ENCODE measurements at regions not wholly inside any gene's neighbourhood (a gene's known extent, or its start where the extent isn't known, plus 50 kb on each side); places are given as distances from the start of the nearest gene placed in this dataset.

DNA sequence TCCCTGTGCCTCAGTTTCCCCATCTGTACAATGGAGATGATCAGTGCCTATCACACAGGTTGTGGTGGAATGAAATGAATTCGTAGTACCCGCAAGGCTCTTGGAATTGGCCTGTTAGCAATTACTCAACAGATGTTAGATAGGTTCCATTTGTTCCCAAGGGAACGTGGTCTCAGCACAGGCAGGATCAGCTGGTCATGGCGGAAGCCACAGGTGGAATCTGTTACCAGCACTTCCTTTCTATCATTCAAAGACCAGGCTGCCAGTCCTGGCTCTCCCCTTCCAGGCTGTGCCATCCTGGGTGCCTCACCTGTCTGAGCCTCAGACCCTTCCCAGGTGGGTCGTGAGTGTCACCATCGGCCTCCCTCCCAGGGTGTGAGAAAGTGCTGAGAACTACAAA, 61.5 kb downstream of the FBXO2 start:
- WGBS (ENCODE audit: extremely low coverage, insufficient read length, low lambda C conversion rate), result no CpG with 5 or more reads among the region's 6 CpGs
- H4K20me1 ChIP-seq (ENCODE audit: control insufficient read depth, insufficient read depth, insufficient read length), result no peaks in the 10 kb centered on the region
- TF ChIP-seq, protein P1, sequence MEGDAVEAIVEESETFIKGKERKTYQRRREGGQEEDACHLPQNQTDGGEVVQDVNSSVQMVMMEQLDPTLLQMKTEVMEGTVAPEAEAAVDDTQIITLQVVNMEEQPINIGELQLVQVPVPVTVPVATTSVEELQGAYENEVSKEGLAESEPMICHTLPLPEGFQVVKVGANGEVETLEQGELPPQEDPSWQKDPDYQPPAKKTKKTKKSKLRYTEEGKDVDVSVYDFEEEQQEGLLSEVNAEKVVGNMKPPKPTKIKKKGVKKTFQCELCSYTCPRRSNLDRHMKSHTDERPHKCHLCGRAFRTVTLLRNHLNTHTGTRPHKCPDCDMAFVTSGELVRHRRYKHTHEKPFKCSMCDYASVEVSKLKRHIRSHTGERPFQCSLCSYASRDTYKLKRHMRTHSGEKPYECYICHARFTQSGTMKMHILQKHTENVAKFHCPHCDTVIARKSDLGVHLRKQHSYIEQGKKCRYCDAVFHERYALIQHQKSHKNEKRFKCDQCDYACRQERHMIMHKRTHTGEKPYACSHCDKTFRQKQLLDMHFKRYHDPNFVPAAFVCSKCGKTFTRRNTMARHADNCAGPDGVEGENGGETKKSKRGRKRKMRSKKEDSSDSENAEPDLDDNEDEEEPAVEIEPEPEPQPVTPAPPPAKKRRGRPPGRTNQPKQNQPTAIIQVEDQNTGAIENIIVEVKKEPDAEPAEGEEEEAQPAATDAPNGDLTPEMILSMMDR (conservative IDR thresholded peaks at IDR 0.05), result no peak
- H2AFZ ChIP-seq (ENCODE audit: low read length), result no peak overlapping the region
- no peak overlapping the region for H4K91ac ChIP-seq (ENCODE audit: insufficient read length, low read depth, low read length)
- no peaks in the 10 kb centered on the region for H3K23me2 ChIP-seq (ENCODE audit: insufficient read length, low read depth, low read length, poor library complexity, severe bottlenecking)
- H2BK15ac ChIP-seq (ENCODE audit: low read depth, low read length), result no peak overlapping the region
- H3K18ac ChIP-seq (ENCODE audit: insufficient read length, low read depth, low read length), result no peak overlapping the region
- H3K14ac ChIP-seq (ENCODE audit: insufficient read depth, low read length), result no peak overlapping the region
- no peak overlapping the region for H3K4ac ChIP-seq (ENCODE audit: low read depth, low read length)
- Mint-ChIP-seq H3K4me3 (no peak overlapping the region), H3K27ac (no peak overlapping the region), H3K9me3 (peaks cover 0 to 3% of the 10 kb centered on the region in 2 experiments; a peak in 1 of 5 replicates), H3K4me1 (peaks cover 14 to 28% of the 10 kb centered on the region in 2 experiments), H3K36me3 (ENCODE audit: insufficient read depth in 1 of 3, low read depth in 3 of 3) (no peaks in the 10 kb centered on the region), H3K27me3 (ENCODE audit: low read depth) (peaks cover 2% of the 10 kb centered on the region)
- H3K56ac ChIP-seq (ENCODE audit: insufficient read length, low read depth, low read length), result no peak overlapping the region
- H3K79me2 ChIP-seq (ENCODE audit: insufficient read depth, low read length), result no peaks in the 10 kb centered on the region
- H3T11ph ChIP-seq (ENCODE audit: low read length), result no peak overlapping the region
- H3K79me1 ChIP-seq (ENCODE audit: insufficient read depth, low read depth, low read length, poor library complexity, severe bottlenecking), result no peaks in the 10 kb centered on the region
- H2AK5ac ChIP-seq (ENCODE audit: insufficient read length, low read length), result no peak overlapping the region
- no peak overlapping the region for H2BK12ac ChIP-seq (ENCODE audit: insufficient read length, low read depth, low read length)
- H4K5ac ChIP-seq (ENCODE audit: insufficient read length, low read depth, low read length), result no peak overlapping the region
- no peak for DNase-seq
- H3K9me3 ChIP-seq (ENCODE audit: control insufficient read depth, low read depth, low read length), result no peaks in the 10 kb centered on the region
- no peak overlapping the region for H3K9ac ChIP-seq (ENCODE audit: extremely low read depth, insufficient read length, low read length)
- no peak overlapping the region for H2BK5ac ChIP-seq (ENCODE audit: insufficient read length, low read length)
- H3K23ac ChIP-seq (ENCODE audit: insufficient read length, low read depth, low read length), result no peak overlapping the region
- H2BK20ac ChIP-seq (ENCODE audit: low read depth, low read length, poor library complexity, severe bottlenecking), result no peak overlapping the region
- no peak overlapping the region for H3K4me2 ChIP-seq (ENCODE audit: insufficient read depth, insufficient read length, low read length)
- H3K4me1 ChIP-seq (ENCODE audit: insufficient read depth, low read length), result peaks cover 4% of the 10 kb centered on the region; the same call in 1 of the 2 replicates
- H3K27ac ChIP-seq (ENCODE audit: insufficient read length, low read depth, low read length), result no peak overlapping the region
- H2BK120ac ChIP-seq (ENCODE audit: low read depth, low read length, poor library complexity, severe bottlenecking), result no peak overlapping the region
- H4K8ac ChIP-seq (replicated peaks; ENCODE audit: insufficient read length, low read depth, low read length), result no peak overlapping the region
- H3K27me3 ChIP-seq (ENCODE audit: insufficient read depth, low read length), result no peaks in the 10 kb centered on the region

Measured in H9 (cell line).